NB4 (cell line): ENCODE measurements at regions not wholly inside any gene's neighbourhood (a gene's known extent, or its start where the extent isn't known, plus 50 kb on each side); places are given as distances from the start of the nearest gene placed in this dataset.

ENCODE experiments used
- DNase-seq: peaks from one replicate; pipeline ENCODE4 v3.0.0; 2010; ENCODE audit warnings: low read depth
- H3K4me3 ChIP-seq: one replicate; pipeline ENCODE4 v1.5.1; 2011; ENCODE audit warnings: mild to moderate bottlenecking, low read depth, low read length, moderate library complexity
- MYC ChIP-seq: IDR thresholded peaks from 2 replicates; pipeline ENCODE4 v1.6.1; 2011; ENCODE audit warnings: low read depth, low read length
- POLR2A ChIP-seq: IDR thresholded peaks from 2 replicates; pipeline ENCODE4 v1.6.1; 2011; ENCODE audit warnings: mild to moderate bottlenecking; ENCODE audit not compliant: insufficient read length; ENCODE audit errors: extremely low read depth
- TF ChIP-seq, protein P1 (sequence below): IDR thresholded peaks from one replicate; pipeline ENCODE4 v1.5.1; 2012; ENCODE audit warnings: low read depth, low read length
- TF ChIP-seq, protein P2 (sequence below): IDR thresholded peaks from 2 replicates; pipeline ENCODE4 v1.6.1; 2011; ENCODE audit warnings: low read depth, low read length

DNA sequence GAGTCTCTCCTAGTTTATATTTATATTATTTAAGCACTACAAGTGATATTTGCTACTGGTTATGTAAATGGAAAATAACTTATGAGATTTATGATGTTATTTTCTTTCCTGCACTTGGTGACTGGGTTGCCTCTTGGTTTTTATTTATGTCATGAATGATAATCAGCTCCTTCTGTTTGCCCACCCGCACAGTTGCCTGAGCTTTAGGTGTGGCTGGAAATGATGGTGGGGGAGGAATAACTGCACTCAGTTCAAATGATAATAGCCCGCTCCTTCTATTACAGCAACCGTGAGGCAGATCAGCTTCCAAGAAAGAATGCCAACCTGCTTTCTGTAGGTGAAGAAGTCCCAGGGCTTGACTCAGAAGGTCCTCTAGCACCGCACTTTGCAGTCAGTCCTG, 190.2 kb upstream of the CAND1 start:
- no peak overlapping the region for H3K4me3 ChIP-seq
- DNase-seq: no peak
- TF ChIP-seq, protein P1, sequence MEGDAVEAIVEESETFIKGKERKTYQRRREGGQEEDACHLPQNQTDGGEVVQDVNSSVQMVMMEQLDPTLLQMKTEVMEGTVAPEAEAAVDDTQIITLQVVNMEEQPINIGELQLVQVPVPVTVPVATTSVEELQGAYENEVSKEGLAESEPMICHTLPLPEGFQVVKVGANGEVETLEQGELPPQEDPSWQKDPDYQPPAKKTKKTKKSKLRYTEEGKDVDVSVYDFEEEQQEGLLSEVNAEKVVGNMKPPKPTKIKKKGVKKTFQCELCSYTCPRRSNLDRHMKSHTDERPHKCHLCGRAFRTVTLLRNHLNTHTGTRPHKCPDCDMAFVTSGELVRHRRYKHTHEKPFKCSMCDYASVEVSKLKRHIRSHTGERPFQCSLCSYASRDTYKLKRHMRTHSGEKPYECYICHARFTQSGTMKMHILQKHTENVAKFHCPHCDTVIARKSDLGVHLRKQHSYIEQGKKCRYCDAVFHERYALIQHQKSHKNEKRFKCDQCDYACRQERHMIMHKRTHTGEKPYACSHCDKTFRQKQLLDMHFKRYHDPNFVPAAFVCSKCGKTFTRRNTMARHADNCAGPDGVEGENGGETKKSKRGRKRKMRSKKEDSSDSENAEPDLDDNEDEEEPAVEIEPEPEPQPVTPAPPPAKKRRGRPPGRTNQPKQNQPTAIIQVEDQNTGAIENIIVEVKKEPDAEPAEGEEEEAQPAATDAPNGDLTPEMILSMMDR: no peak
- TF ChIP-seq MYC (no peak), POLR2A (no peak)
- TF ChIP-seq, protein P2, sequence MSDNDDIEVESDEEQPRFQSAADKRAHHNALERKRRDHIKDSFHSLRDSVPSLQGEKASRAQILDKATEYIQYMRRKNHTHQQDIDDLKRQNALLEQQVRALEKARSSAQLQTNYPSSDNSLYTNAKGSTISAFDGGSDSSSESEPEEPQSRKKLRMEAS: no peak

DNA sequence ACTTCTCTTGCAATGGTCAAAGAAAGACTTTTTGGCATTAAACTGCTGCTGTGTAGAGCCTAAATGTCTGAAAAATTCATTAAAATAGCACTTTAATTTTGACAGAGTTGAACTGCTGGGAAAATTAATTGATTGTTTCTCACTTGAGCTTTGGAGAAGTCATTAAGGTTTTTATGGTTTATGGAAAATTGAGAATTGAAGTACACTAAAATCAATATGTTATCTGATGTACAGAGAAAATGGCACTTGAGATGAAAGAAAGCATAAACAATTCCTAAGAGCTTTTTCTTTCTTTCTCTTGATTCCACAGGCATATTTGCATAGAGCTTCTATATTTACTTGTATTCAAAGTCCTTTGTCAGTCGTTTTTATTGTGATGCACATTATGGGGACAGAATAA, 188.5 kb upstream of the CAND1 start:
- H3K4me3 ChIP-seq: no peak overlapping the region
- DNase-seq: no peak
- TF ChIP-seq, protein P2: no peak
- no peak for TF ChIP-seq POLR2A
- TF ChIP-seq, protein P1: no peak
- no peak for TF ChIP-seq MYC

DNA sequence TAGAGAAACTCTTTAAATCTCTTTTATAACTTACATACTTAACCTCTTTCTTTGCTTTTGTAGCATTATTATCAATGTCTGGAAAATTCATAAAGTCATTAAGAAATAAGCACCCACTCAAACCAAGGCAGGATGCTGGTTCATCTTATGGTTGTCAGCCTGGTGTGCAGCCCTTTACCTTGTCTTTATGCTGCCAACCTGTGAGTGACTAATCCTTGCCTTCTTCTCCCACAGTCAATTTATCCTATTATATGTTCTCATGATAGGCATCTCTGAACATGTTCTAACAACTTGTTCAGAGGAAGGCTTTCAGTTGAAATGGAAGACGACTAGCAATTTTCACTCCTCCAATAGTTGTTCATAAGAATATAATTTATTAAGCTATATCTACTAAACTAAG, 186.9 kb upstream of the CAND1 start:
- H3K4me3 ChIP-seq: no peak overlapping the region
- DNase-seq: no peak
- TF ChIP-seq, protein P1: no peak
- TF ChIP-seq MYC: no peak
- TF ChIP-seq, protein P2: no peak
- TF ChIP-seq POLR2A: no peak

DNA sequence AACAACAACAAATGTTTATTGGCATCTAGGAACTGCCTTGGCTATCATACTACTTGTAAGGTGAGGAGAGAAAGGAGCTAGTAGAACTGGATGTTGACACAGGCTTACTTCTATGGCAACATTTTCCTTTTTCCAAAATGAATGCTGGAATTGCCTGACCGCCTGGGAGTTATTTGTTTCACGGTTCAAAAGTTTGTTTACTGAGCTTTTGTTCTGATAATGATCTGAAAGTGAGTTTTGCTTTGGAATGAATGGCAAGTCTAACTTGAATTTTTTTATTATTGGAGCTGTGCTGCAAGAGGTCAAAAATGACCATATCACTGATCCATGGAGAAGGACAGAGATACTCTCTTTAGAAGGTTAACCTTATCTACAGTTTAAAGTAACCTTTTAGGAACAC, 183.5 kb upstream of the CAND1 start:
- DNase-seq: no peak
- no peak overlapping the region for H3K4me3 ChIP-seq
- no peak for TF ChIP-seq POLR2A

DNA sequence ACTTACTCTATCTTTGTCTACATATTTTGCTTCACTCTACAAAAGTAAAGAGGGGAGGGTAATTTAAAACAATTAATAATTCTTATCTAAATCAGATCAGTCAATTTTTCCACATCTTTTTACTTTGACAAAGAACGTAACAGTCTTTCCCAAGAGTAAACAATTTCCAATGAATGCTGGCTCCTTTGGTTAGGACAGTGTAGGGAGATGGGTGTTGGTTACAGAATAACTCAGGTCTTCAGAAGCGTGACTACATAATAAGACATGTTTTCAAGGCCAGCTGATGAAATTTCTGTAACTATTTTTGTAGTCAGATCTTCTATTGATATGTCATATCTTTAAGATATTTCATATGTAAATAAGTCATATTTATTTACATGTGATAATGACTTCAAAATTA, 183.0 kb upstream of the CAND1 start:
- TF ChIP-seq, protein P2: no peak
- TF ChIP-seq, protein P1: no peak
- TF ChIP-seq POLR2A: no peak
- no peak for TF ChIP-seq MYC
- no peak overlapping the region for H3K4me3 ChIP-seq
- DNase-seq: no peak

DNA sequence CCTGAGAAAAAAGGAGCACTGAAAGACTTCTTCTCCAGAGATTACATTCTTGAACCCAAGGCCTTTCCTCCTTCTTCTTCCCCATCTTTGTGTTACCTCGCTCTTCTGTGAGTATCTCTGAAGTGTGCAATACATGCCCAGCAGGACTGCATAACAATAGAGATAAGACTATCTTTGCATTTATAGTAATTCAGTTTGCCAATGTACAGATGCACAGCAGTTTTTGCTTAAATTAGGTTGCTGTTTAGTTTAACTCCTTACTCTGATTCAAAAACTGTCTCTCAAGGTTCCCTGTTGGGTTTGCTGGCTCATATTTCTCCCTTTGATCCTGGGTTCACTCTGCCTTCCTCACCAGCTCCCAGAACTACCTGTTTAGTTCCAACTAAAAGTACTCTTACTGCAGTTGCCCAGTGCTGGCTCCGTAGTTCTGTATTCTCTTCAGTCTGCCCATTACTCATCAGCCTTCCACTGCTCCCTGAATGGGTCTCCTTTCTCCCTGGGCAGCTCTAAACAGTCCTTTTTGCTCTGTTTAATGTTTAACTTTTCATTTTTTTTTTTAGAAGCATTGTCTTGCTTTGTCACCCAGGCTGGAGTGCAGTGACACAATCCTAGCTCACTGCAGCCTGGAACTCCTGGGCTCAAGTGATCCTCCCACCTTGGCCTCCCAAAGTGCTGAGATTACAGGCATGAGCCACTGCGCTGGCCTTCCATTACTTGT, 180.6 kb upstream of the CAND1 start:
- no peak overlapping the region for H3K4me3 ChIP-seq
- no peak for DNase-seq
- TF ChIP-seq MYC: no peak

DNA sequence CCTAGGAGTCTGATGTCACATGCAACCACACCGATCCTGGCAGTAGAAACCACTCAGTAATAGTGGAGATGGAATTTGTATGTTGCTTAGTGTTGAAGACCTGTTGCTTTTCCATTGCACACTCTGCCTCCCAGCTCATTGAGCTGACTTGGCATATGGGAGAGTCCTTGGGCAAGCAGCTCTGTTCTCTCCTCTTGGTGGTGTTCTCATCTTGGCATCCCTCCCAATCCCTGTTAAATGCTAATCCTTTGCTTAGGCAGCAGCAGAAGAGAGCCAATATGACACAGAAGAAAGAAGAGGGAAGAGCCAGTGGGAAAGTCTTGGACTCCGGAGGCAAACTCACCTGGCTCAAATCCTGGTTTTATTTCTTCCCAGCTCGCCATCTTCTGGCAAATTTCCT, 178.0 kb upstream of the CAND1 start:
- TF ChIP-seq MYC (no peak), POLR2A (no peak)
- TF ChIP-seq, protein P2: no peak
- TF ChIP-seq, protein P1: no peak
- H3K4me3 ChIP-seq: no peak overlapping the region
- no peak for DNase-seq
